ENCODE measurements at regions not wholly inside any gene's neighbourhood (a gene's known extent, or its start where the extent isn't known, plus 50 kb on each side); places are given as distances from the start of the nearest gene placed in this dataset.
"Not testable (repeated sequence)": the region's sequence is repeated elsewhere in the genome, so short reads cannot be mapped to it uniquely, and the experiment has no call there.

GRCh38 chr15:22229990-22230819 is 149.9 kb downstream of the OR4M2 start:
- POLR2A ChIA-PET: no interaction called here
- H3K9me3 ChIP-seq: no peaks in the 10 kb centered on the region; the same call in 1 of the 2 replicates
- no peak overlapping the region for H3K4me3 Mint-ChIP-seq (ENCODE audit: unreplicated experiment)
- no peak for DNase-seq
- no peak overlapping the region for H3K27ac Mint-ChIP-seq (ENCODE audit: unreplicated experiment)
- H3K4me1 ChIP-seq: peaks cover 4% of the 10 kb centered on the region; the same call in 1 of the 2 replicates
- no peaks in the 10 kb centered on the region for H3K36me3 ChIP-seq (ENCODE audit: control insufficient read depth, insufficient read depth, low read length)
- no peaks in the 10 kb centered on the region for H3K27me3 ChIP-seq (replicated peaks; ENCODE audit: control insufficient read depth, insufficient read depth, low read length)
- CTCF ChIA-PET: no interaction called here
- intact Hi-C loops (cut with micrococcal nuclease; ENCODE audit: unreplicated experiment): no loop called here
- H3K9me3 Mint-ChIP-seq (ENCODE audit: unreplicated experiment): no peaks in the 10 kb centered on the region
- H3K27me3 Mint-ChIP-seq (ENCODE audit: insufficient read depth, unreplicated experiment): no peaks in the 10 kb centered on the region
- H3K4me3 ChIP-seq (ENCODE audit: low read depth, low read length): no peak overlapping the region
- no peak for TF ChIP-seq CTCF (IDR thresholded peaks at IDR 0.05; ENCODE audit: insufficient read depth in 1 of 2, low read depth in 1 of 2, low read length in 1 of 2, severe bottlenecking in 1 of 2, unreplicated experiment in 1 of 2)
- H3K36me3 Mint-ChIP-seq (ENCODE audit: insufficient read depth, unreplicated experiment): no peaks in the 10 kb centered on the region
- H3K4me1 Mint-ChIP-seq (ENCODE audit: low read depth, unreplicated experiment): no peaks in the 10 kb centered on the region
- no TSS peak for BruUV-seq (replicated peaks)

GRCh38 chr15:22231603-22232002 is 151.3 kb downstream of the OR4M2 start:
- H3K27ac Mint-ChIP-seq (ENCODE audit: unreplicated experiment): no peak overlapping the region
- POLR2A ChIA-PET: no interaction called here
- Histone ChIP-seq H3K4me3 (ENCODE audit: low read depth, low read length) (no peak overlapping the region), H3K4me1 (peaks cover 4% of the 10 kb centered on the region; the same call in 1 of the 2 replicates), H3K36me3 (ENCODE audit: control insufficient read depth, insufficient read depth, low read length) (no peaks in the 10 kb centered on the region), H3K27me3 (replicated peaks; ENCODE audit: control insufficient read depth, insufficient read depth, low read length) (no peaks in the 10 kb centered on the region), H3K9me3 (no peaks in the 10 kb centered on the region; the same call in 1 of the 2 replicates)
- CTCF ChIA-PET: no interaction called here
- no peaks in the 10 kb centered on the region for H3K36me3 Mint-ChIP-seq (ENCODE audit: insufficient read depth, unreplicated experiment)
- DNase-seq: no peak
- H3K4me1 Mint-ChIP-seq (ENCODE audit: low read depth, unreplicated experiment): no peaks in the 10 kb centered on the region
- H3K4me3 Mint-ChIP-seq (ENCODE audit: unreplicated experiment): no peak overlapping the region
- BruUV-seq (replicated peaks): no TSS peak
- no peaks in the 10 kb centered on the region for H3K9me3 Mint-ChIP-seq (ENCODE audit: unreplicated experiment)
- intact Hi-C loops (cut with micrococcal nuclease; ENCODE audit: unreplicated experiment): no loop called here
- no peak for TF ChIP-seq CTCF (IDR thresholded peaks at IDR 0.05; ENCODE audit: insufficient read depth in 1 of 2, low read depth in 1 of 2, low read length in 1 of 2, severe bottlenecking in 1 of 2, unreplicated experiment in 1 of 2)
- no peaks in the 10 kb centered on the region for H3K27me3 Mint-ChIP-seq (ENCODE audit: insufficient read depth, unreplicated experiment)

GRCh38 chr15:22232675-22233074 is 152.3 kb downstream of the OR4M2 start:
- Histone ChIP-seq H3K27me3 (replicated peaks; ENCODE audit: control insufficient read depth, insufficient read depth, low read length) (no peaks in the 10 kb centered on the region), H3K9me3 (no peaks in the 10 kb centered on the region; the same call in 1 of the 2 replicates), H3K36me3 (ENCODE audit: control insufficient read depth, insufficient read depth, low read length) (no peaks in the 10 kb centered on the region), H3K4me1 (peaks cover 4% of the 10 kb centered on the region; the same call in 1 of the 2 replicates), H3K4me3 (ENCODE audit: low read depth, low read length) (no peak overlapping the region)
- BruUV-seq (replicated peaks): no TSS peak
- Mint-ChIP-seq H3K36me3 (ENCODE audit: insufficient read depth, unreplicated experiment) (no peaks in the 10 kb centered on the region), H3K4me1 (ENCODE audit: low read depth, unreplicated experiment) (no peaks in the 10 kb centered on the region), H3K27me3 (ENCODE audit: insufficient read depth, unreplicated experiment) (no peaks in the 10 kb centered on the region), H3K27ac (ENCODE audit: unreplicated experiment) (no peak overlapping the region), H3K4me3 (ENCODE audit: unreplicated experiment) (no peak overlapping the region), H3K9me3 (ENCODE audit: unreplicated experiment) (no peaks in the 10 kb centered on the region)
- intact Hi-C loops (cut with micrococcal nuclease; ENCODE audit: unreplicated experiment): no loop called here
- CTCF ChIA-PET: no interaction called here
- no peak for TF ChIP-seq CTCF (IDR thresholded peaks at IDR 0.05; ENCODE audit: insufficient read depth in 1 of 2, low read depth in 1 of 2, low read length in 1 of 2, severe bottlenecking in 1 of 2, unreplicated experiment in 1 of 2)
- POLR2A ChIA-PET: no interaction called here
- DNase-seq: no peak

GRCh38 chr15:22235261-22235930 is 155.1 kb downstream of the OR4M2 start:
- H3K9me3 ChIP-seq; DNase-seq; H3K27me3 Mint-ChIP-seq (ENCODE audit: insufficient read depth, unreplicated experiment); H3K4me3 Mint-ChIP-seq (ENCODE audit: unreplicated experiment); CTCF ChIA-PET; H3K4me1 Mint-ChIP-seq (ENCODE audit: low read depth, unreplicated experiment); H3K4me1 ChIP-seq; H3K4me3 ChIP-seq (ENCODE audit: low read depth, low read length); H3K9me3 Mint-ChIP-seq (ENCODE audit: unreplicated experiment); POLR2A ChIA-PET; H3K36me3 Mint-ChIP-seq (ENCODE audit: insufficient read depth, unreplicated experiment); H3K27me3 ChIP-seq (replicated peaks; ENCODE audit: control insufficient read depth, insufficient read depth, low read length); BruUV-seq (replicated peaks); H3K36me3 ChIP-seq (ENCODE audit: control insufficient read depth, insufficient read depth, low read length); H3K27ac Mint-ChIP-seq (ENCODE audit: unreplicated experiment); intact Hi-C loops (cut with micrococcal nuclease; ENCODE audit: unreplicated experiment): not testable (repeated sequence)

Data from Caco-2 (cell line).